IMR-90 (cell line): ENCODE measurements at regions not wholly inside any gene's neighbourhood (a gene's known extent, or its start where the extent isn't known, plus 50 kb on each side); places are given as distances from the start of the nearest gene placed in this dataset.
A peak's percentile ranks its signal among the peaks of the same experiment; 100 is the strongest.

ENCODE experiments used
- ATAC-seq: fragments of 200-7000 bp; cut with Tn5 transposase; 2 replicates; pipeline ENCODE4 v1.9.1; 2020; ENCODE audit warnings: low read depth, mild to moderate bottlenecking, moderate library complexity
- BruUV-seq: library from RNA; stranded (reverse); fragments of 400-500 nt; replicated peaks from 2 replicates; lab custom pipeline; 2021; lab: Mats Ljungman, UMichigan
- CTCF ChIA-PET: fragments of 300-600 bp; formaldehyde crosslinking; extraction: SDS; loops from one replicate; lab custom pipeline; 2021; ENCODE audit warnings: antibody characterized with exemption; lab: Yijun Ruan, JAX
- POLR2A ChIA-PET: fragments of 300-600 bp; sonication (Branson Sonifier 250); formaldehyde crosslinking; loops from one replicate; lab custom pipeline; 2022; ENCODE audit warnings: antibody characterized with exemption; ENCODE audit not compliant: unreplicated experiment; lab: Charles Lee
- DNase-seq: peaks from one replicate; pipeline ENCODE4 v3.0.0; 2013
- H2AFZ ChIP-seq: replicated peaks from 2 replicates; pipeline ENCODE3; 2013; ENCODE audit warnings: low read length, mild to moderate bottlenecking; ENCODE audit not compliant: poor library complexity
- H2AK5ac ChIP-seq: 2 replicates; pipeline ENCODE4 v1.6.1; 2013; ENCODE audit warnings: low read depth, low read length, inconsistent platforms
- H2AK9ac ChIP-seq: replicated peaks from 2 replicates; pipeline ENCODE3; 2013; ENCODE audit warnings: mild to moderate bottlenecking, low read depth, low read length, moderate library complexity; ENCODE audit not compliant: poor library complexity
- H2BK120ac ChIP-seq: 2 replicates; pipeline ENCODE4 v1.6.1; 2013; ENCODE audit warnings: low read depth, low read length, inconsistent platforms
- H2BK15ac ChIP-seq: 3 replicates; pipeline ENCODE4 v1.6.1; 2013; ENCODE audit warnings: low read depth, low read length, inconsistent platforms
- H2BK20ac ChIP-seq: 2 replicates; pipeline ENCODE4 v1.6.1; 2013; ENCODE audit warnings: low read depth, mild to moderate bottlenecking, inconsistent platforms, low read length, moderate library complexity
- H2BK5ac ChIP-seq: 2 replicates; pipeline ENCODE4 v1.6.1; 2013; ENCODE audit warnings: mild to moderate bottlenecking, low read depth, low read length, inconsistent platforms; ENCODE audit not compliant: poor library complexity, severe bottlenecking
- H3K14ac ChIP-seq: replicated peaks from 2 replicates; pipeline ENCODE4 v1.6.1; 2013; ENCODE audit warnings: low read depth, low read length, inconsistent platforms
- H3K18ac ChIP-seq: 2 replicates; pipeline ENCODE4 v1.6.1; 2013; ENCODE audit warnings: low read depth, low read length, control low read depth
- H3K23ac ChIP-seq: 2 replicates; pipeline ENCODE4 v1.6.1; 2013; ENCODE audit warnings: low read depth, low read length, inconsistent platforms
- H3K27ac ChIP-seq: 2 replicates; pipeline ENCODE4 v1.5.1; 2013; ENCODE audit warnings: mild to moderate bottlenecking, control low read depth, low read length; ENCODE audit not compliant: insufficient read depth
- H3K27me3 ChIP-seq: 2 replicates; pipeline ENCODE4 v1.6.1; 2013; ENCODE audit warnings: low read length; ENCODE audit not compliant: control insufficient read depth, insufficient read depth
- H3K36me3 ChIP-seq: 2 replicates; pipeline ENCODE4 v1.6.1; 2013; ENCODE audit warnings: low read length, mixed read lengths; ENCODE audit not compliant: control insufficient read depth, insufficient read depth
- H3K4ac ChIP-seq: 2 replicates; pipeline ENCODE4 v1.6.1; 2013; ENCODE audit warnings: low read depth, low read length, inconsistent platforms
- H3K4me1 ChIP-seq: 2 replicates; pipeline ENCODE4 v1.6.1; 2013; ENCODE audit warnings: low read length, mixed read lengths; ENCODE audit not compliant: control insufficient read depth, insufficient read depth
- H3K4me2 ChIP-seq: 2 replicates; pipeline ENCODE4 v1.6.1; 2013; ENCODE audit warnings: low read depth, mild to moderate bottlenecking, control low read depth, low read length, moderate library complexity
- H3K4me3 ChIP-seq: 2 replicates; pipeline ENCODE4 v1.5.1; 2013; ENCODE audit warnings: low read depth, mild to moderate bottlenecking, control low read depth, low read length, moderate library complexity; ENCODE audit not compliant: insufficient read depth
- H3K56ac ChIP-seq: 2 replicates; pipeline ENCODE4 v1.6.1; 2013; ENCODE audit warnings: low read length, inconsistent platforms; ENCODE audit not compliant: insufficient read depth; ENCODE audit errors: extremely low read depth
- H3K79me1 ChIP-seq, 2 experiments: 2 replicates each; pipeline ENCODE4 v1.6.1; 2013; ENCODE audit warnings: low read length in 2 of 2, inconsistent platforms in 1 of 2, low read depth in 1 of 2
- H3K9ac ChIP-seq: 2 replicates; pipeline ENCODE4 v1.6.1; 2013; ENCODE audit warnings: low read depth, low read length, control low read depth
- H3K9me1 ChIP-seq: 2 replicates; pipeline ENCODE4 v1.6.1; 2013; ENCODE audit warnings: low read length, inconsistent platforms; ENCODE audit not compliant: insufficient read depth
- H3K9me3 ChIP-seq: 2 replicates; pipeline ENCODE4 v1.6.1; 2013; ENCODE audit warnings: low read length; ENCODE audit not compliant: control insufficient read depth, insufficient read depth
- H4K20me1 ChIP-seq: 2 replicates; pipeline ENCODE4 v1.6.1; 2013; ENCODE audit warnings: low read length, inconsistent platforms; ENCODE audit not compliant: insufficient read depth
- H4K5ac ChIP-seq: 2 replicates; pipeline ENCODE4 v1.6.1; 2013; ENCODE audit warnings: mild to moderate bottlenecking, low read depth, low read length, control low read depth
- H4K8ac ChIP-seq, 2 experiments: 2 replicates each; pipeline ENCODE4 v1.6.1; 2013; ENCODE audit warnings: low read depth in 2 of 2, low read length in 2 of 2, control low read depth in 1 of 2, inconsistent platforms in 1 of 2
- H4K91ac ChIP-seq: 2 replicates; pipeline ENCODE4 v1.6.1; 2013; ENCODE audit warnings: low read depth, low read length, inconsistent platforms; ENCODE audit not compliant: insufficient read depth
- NFE2L2 ChIP-seq: fragments of 150-350 bp; IDR thresholded peaks from 2 replicates; pipeline ENCODE4 v1.6.1; 2016; ENCODE audit warnings: low read depth, mild to moderate bottlenecking, low read length
- WGBS, 2 experiments: methylation state at CpG; one replicate each; pipeline versions ENCODE4 v1.1.5 to v1.1.7; 2013; ENCODE audit warnings: missing lambda C conversion rate in 2 of 2; ENCODE audit not compliant: insufficient read length in 1 of 2; ENCODE audit errors: extremely low coverage in 2 of 2; 5-methylcytosine and 5-hydroxymethylcytosine counted together
- dilution Hi-C: fragments of 300-500 bp; cut with HindIII; formaldehyde crosslinking; loops from one replicate; pipeline ENCODE4 v1.14.3; 2018; ENCODE audit warnings: low sequenced_read_pairs; ENCODE audit not compliant: unreplicated experiment
- in situ Hi-C: fragments of 300-500 bp; cut with MboI; formaldehyde crosslinking; loops from 3 replicates; pipeline ENCODE4 v1.14.3; 2019; ENCODE audit warnings: low sequenced_read_pairs, inconsistent platforms, mixed read lengths
- intact Hi-C: fragments of 100-400 bp; cut with micrococcal nuclease; formaldehyde crosslinking; loops from 2 replicates; pipeline ENCODE4 v1.10.0; 2022
- TF ChIP-seq, protein P1 (sequence below): conservative IDR thresholded peaks from 2 replicates; pipeline ENCODE4 v1.5.1; 2012; ENCODE audit warnings: mild to moderate bottlenecking, low read depth, low read length, improper control_type of control experiment

- Histone ChIP-seq H3K56ac (no peak overlapping the region), H2BK5ac (peak overlapping the region; percentile 71), H3K9me3 (no peaks in the 10 kb centered on the region), H3K4me1 (peaks cover 9% of the 10 kb centered on the region; the same call in 1 of the 2 replicates), H3K4ac (peak overlapping the region; percentile 37; the same call in 1 of the 2 replicates), H4K91ac (no peak overlapping the region), H3K27me3 (no peaks in the 10 kb centered on the region), H2AFZ (no peak overlapping the region), H2AK5ac (no peak overlapping the region), H3K4me2 (peak overlapping the region; percentile 35; the same call in 1 of the 2 replicates), H3K23ac (no peak overlapping the region), H2BK20ac (peak overlapping the region; percentile 55; the same call in 1 of the 2 replicates), H3K9ac (no peak overlapping the region), H4K8ac (peak overlapping the region in 1 of 2 experiments; percentile 13; a peak in 2 of 4 replicates), H3K79me1 (no peaks in the 10 kb centered on the region), H3K14ac (0 out of 2 replicates have a peak overlapping the region, but pooled peaks have one; percentile 24), H2BK120ac (peak overlapping the region; percentile 45; the same call in 1 of the 2 replicates), H3K9me1 (no peaks in the 10 kb centered on the region), H2BK15ac (no peak overlapping the region), H3K27ac (no peak overlapping the region), H3K4me3 (no peak overlapping the region), H3K18ac (peak overlapping the region; percentile 28; the same call in 1 of the 2 replicates), H2AK9ac (no peak overlapping the region), H4K5ac (no peak overlapping the region), H3K36me3 (no peaks in the 10 kb centered on the region), H4K20me1 (no peaks in the 10 kb centered on the region)
- peak; percentile 75 for DNase-seq
- in situ Hi-C loops (loop anchor here (10.0 kb wide), 1 partner anchor 450 kb away; the partner anchor contains the start of gene PTGER4), intact Hi-C loops (no loop called here), dilution Hi-C loops (no loop called here)
- TF ChIP-seq, protein P1, sequence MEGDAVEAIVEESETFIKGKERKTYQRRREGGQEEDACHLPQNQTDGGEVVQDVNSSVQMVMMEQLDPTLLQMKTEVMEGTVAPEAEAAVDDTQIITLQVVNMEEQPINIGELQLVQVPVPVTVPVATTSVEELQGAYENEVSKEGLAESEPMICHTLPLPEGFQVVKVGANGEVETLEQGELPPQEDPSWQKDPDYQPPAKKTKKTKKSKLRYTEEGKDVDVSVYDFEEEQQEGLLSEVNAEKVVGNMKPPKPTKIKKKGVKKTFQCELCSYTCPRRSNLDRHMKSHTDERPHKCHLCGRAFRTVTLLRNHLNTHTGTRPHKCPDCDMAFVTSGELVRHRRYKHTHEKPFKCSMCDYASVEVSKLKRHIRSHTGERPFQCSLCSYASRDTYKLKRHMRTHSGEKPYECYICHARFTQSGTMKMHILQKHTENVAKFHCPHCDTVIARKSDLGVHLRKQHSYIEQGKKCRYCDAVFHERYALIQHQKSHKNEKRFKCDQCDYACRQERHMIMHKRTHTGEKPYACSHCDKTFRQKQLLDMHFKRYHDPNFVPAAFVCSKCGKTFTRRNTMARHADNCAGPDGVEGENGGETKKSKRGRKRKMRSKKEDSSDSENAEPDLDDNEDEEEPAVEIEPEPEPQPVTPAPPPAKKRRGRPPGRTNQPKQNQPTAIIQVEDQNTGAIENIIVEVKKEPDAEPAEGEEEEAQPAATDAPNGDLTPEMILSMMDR: no peak
- peak; percentile 87 for TF ChIP-seq NFE2L2
- no TSS peak for BruUV-seq
- POLR2A ChIA-PET: no interaction called here
- ATAC-seq: peak; percentile 45; the same call in 1 of the 2 replicates
- CTCF ChIA-PET: no interaction called here
- no CpG with 5 or more reads among the region's 2 CpGs for WGBS, 2 experiments
Measured at GRCh38 chr5:40224421-40224820, 455.3 kb upstream of the PTGER4 start.
